ENCODE measurements at regions not wholly inside any gene's neighbourhood (a gene's known extent, or its start where the extent isn't known, plus 50 kb on each side); places are given as distances from the start of the nearest gene placed in this dataset.

DNA sequence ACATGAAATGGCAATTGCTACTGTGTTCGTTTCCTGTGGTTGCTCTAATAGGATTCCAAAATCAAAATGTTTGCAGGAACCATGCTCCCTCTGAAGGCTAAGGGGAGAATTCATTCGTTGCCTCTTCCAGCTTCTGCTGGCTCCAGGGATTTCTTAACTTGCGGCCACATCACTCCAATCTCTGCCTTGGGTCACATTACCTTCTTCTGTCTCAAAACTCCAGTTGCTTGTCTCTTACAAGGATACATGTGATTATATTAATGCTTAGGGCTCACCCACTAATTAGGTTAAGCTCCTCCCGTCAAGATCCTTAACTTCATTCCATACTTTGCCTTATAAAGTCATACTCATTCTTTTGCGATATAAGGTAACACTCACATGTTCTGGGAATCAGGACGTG is 208.4 kb downstream of the RBM46 start:
- TF ChIP-seq POLR2AphosphoS5 (IDR thresholded peaks at IDR 0.05) (no peak), EP300 (conservative IDR thresholded peaks at IDR 0.05; ENCODE audit: poor library complexity, severe bottlenecking) (no peak)
